ENCODE measurements at regions not wholly inside any gene's neighbourhood (a gene's known extent, or its start where the extent isn't known, plus 50 kb on each side); places are given as distances from the start of the nearest gene placed in this dataset.

- dilution Hi-C loops (cut with MboI; ENCODE audit: extremely low pct_ligation_motif_present, low sequenced_read_pairs), result no loop called here
- H2AFZ ChIP-seq (ENCODE audit: low read depth, low read length), result no peak overlapping the region
- ChIA-PET CTCF (no interaction called here), POLR2A (no interaction called here)
- no peaks in the 10 kb centered on the region for H3K79me2 ChIP-seq (ENCODE audit: control insufficient read depth, insufficient read depth, low read length)
- H3K9me3 ChIP-seq (replicated peaks; ENCODE audit: control insufficient read depth, insufficient read depth, low read length), result peaks cover 2% of the 10 kb centered on the region
- no peaks in the 10 kb centered on the region for H3K36me3 ChIP-seq (ENCODE audit: control insufficient read depth in 2 of 2, extremely low read depth in 1 of 2, insufficient read depth in 2 of 2, low read length in 2 of 2)
- H3K27me3 ChIP-seq (ENCODE audit: control insufficient read depth in 2 of 2, insufficient read depth in 2 of 2, low read length in 2 of 2), result no peaks in the 10 kb centered on the region
- BruUV-seq (replicated peaks), result no TSS peak
- H3K27ac ChIP-seq (ENCODE audit: insufficient read depth, low read depth, low read length), result no peak overlapping the region
- TF ChIP-seq JUN (IDR thresholded peaks at IDR 0.05; ENCODE audit: borderline replicate concordance, insufficient read depth, insufficient read length, low read depth) (no peak), FOS (IDR thresholded peaks at IDR 0.05; ENCODE audit: borderline replicate concordance, insufficient read depth, low read length) (no peak), MAX (IDR thresholded peaks at IDR 0.05; ENCODE audit: insufficient read depth, insufficient read length) (no peak), EZH2 (IDR thresholded peaks at IDR 0.05; ENCODE audit: borderline replicate concordance, low read depth, low read length, severe bottlenecking) (no peak), CTCF (IDR thresholded peaks at IDR 0.05; ENCODE audit: extremely low read depth in 1 of 2, insufficient read depth in 1 of 2, low read depth in 1 of 2, low read length in 2 of 2) (no peak), MYC (IDR thresholded peaks at IDR 0.05; ENCODE audit: low read depth, low read length) (no peak), GATA2 (IDR thresholded peaks at IDR 0.05; ENCODE audit: insufficient read depth, insufficient read length, low read depth, low read length) (no peak), POLR2A (IDR thresholded peaks at IDR 0.05; ENCODE audit: low read depth, low read length) (no peak), POLR2AphosphoS5 (IDR thresholded peaks at IDR 0.05; ENCODE audit: insufficient read depth, low read depth, low read length) (no peak)
- no peaks in the 10 kb centered on the region for H3K9me1 ChIP-seq (replicated peaks; ENCODE audit: control insufficient read depth, extremely low read depth, insufficient read depth, low read length)
- H3K4me2 ChIP-seq (ENCODE audit: insufficient read depth, low read length), result no peak overlapping the region
- no peak for FAIRE-seq
- intact Hi-C loops (cut with micrococcal nuclease), result no loop called here
- no peaks in the 10 kb centered on the region for H4K20me1 ChIP-seq (replicated peaks; ENCODE audit: control insufficient read depth, extremely low read depth, insufficient read depth, low read length)
- no peaks in the 10 kb centered on the region for H3K4me1 ChIP-seq (ENCODE audit: control insufficient read depth, extremely low read depth, insufficient read depth, low read length)
- H3K9ac ChIP-seq (replicated peaks; ENCODE audit: extremely low read depth, insufficient read depth, low read length), result no peak overlapping the region
- DNase-seq (ENCODE audit: low read depth, low spot score), result no peak
- H3K4me3 ChIP-seq (replicated peaks in 1 of 3; ENCODE audit: insufficient read depth in 1 of 3, low read depth in 1 of 3, low read length in 3 of 3), result no peak overlapping the region
Measured at GRCh38 chr5:165920655-165921054, 2370.8 kb upstream of the WWC1 start.

Data from endothelial cell of umbilical vein (primary cell).